T-cell (primary cell): ENCODE measurements at regions not wholly inside any gene's neighbourhood (a gene's known extent, or its start where the extent isn't known, plus 50 kb on each side); places are given as distances from the start of the nearest gene placed in this dataset.
"Not testable (repeated sequence)": the region's sequence is repeated elsewhere in the genome, so short reads cannot be mapped to it uniquely, and the experiment has no call there.

ENCODE experiments used
- ATAC-seq, 4 experiments: fragments of 200-7000 bp in 3 of 4; fragments of 150-1000 bp in 1 of 4; cut with Tn5 transposase; replicated peaks in 1 of 4; 1 replicate in 3 of 4; 2 replicates in 1 of 4; pipeline ENCODE4 v1.10.0; 2021; ENCODE audit warnings: moderate library complexity in 3 of 4, mild to moderate bottlenecking in 2 of 4, moderate number of reproducible peaks in 1 of 4
- CTCF ChIA-PET, 2 donors: fragments of 300-600 bp; sonication (Branson Sonifier 250); formaldehyde crosslinking; loops; one replicate each; lab custom pipeline; 2022; ENCODE audit warnings: antibody characterized with exemption in 2 of 2; lab: Charles Lee
- POLR2A ChIA-PET, 2 donors: fragments of 300-600 bp; sonication (Branson Sonifier 250); formaldehyde crosslinking; loops; one replicate each; lab custom pipeline; 2022; ENCODE audit warnings: antibody characterized with exemption in 2 of 2; lab: Charles Lee
- DNase-seq, 35 experiments: peaks; one replicate each; pipeline versions ENCODE4 v3.0.0 to v3.0.0-alpha.2; 2013 to 2023
- H3K27ac ChIP-seq: one replicate; pipeline ENCODE4 v1.5.1; 2013; ENCODE audit warnings: low read length
- H3K27me3 ChIP-seq, 2 experiments: replicated peaks in 1 of 2; 1 replicate in 1 of 2; 2 replicates in 1 of 2; pipeline versions ENCODE4 v1.6.1 to v1.7.0; 2013; ENCODE audit warnings: low read length in 1 of 2, mixed read lengths in 1 of 2; ENCODE audit not compliant: control insufficient read depth in 2 of 2, insufficient read depth in 2 of 2; ENCODE audit errors: extremely low read depth in 1 of 2
- H3K36me3 ChIP-seq, 2 donors: 1 replicate in 1 of 2; 2 replicates in 1 of 2; pipeline versions ENCODE4 v1.6.1 to v1.7.0; 2013; ENCODE audit warnings: low read length in 1 of 2; ENCODE audit not compliant: control insufficient read depth in 2 of 2, insufficient read depth in 1 of 2; ENCODE audit errors: extremely low read depth in 1 of 2
- H3K4me1 ChIP-seq, 2 experiments: 1 replicate in 1 of 2; 2 replicates in 1 of 2; pipeline versions ENCODE4 v1.6.1 to v1.7.0; 2013; ENCODE audit warnings: low read length in 2 of 2, mixed read lengths in 1 of 2; ENCODE audit not compliant: insufficient read depth in 2 of 2, control insufficient read depth in 1 of 2; ENCODE audit errors: extremely low read depth in 1 of 2
- H3K4me3 ChIP-seq, 2 donors: 1 replicate in 1 of 2; 2 replicates in 1 of 2; pipeline versions ENCODE4 v1.5.1 to v1.7.0; 2013; ENCODE audit warnings: mild to moderate bottlenecking in 2 of 2, low read length in 1 of 2, moderate library complexity in 1 of 2; ENCODE audit not compliant: control insufficient read depth in 1 of 2; ENCODE audit errors: extremely low read depth in 1 of 2
- H3K9me3 ChIP-seq: 2 replicates; pipeline ENCODE4 v1.7.0; 2013
- H3K27ac Mint-ChIP-seq, 2 donors: one replicate each; pipeline ENCODE4 v1.8.0; 2020 to 2021; ENCODE audit warnings: mild to moderate bottlenecking in 2 of 2, mixed read lengths in 2 of 2
- H3K27me3 Mint-ChIP-seq, 2 donors: one replicate each; pipeline ENCODE4 v1.8.0; 2021 to 2022; ENCODE audit warnings: mixed read lengths in 2 of 2
- H3K36me3 Mint-ChIP-seq: one replicate; pipeline ENCODE4 v1.8.0; 2021; ENCODE audit warnings: mixed read lengths
- H3K4me1 Mint-ChIP-seq, 3 donors: one replicate each; pipeline ENCODE4 v1.8.0; 2020 to 2022; ENCODE audit warnings: mixed read lengths in 3 of 3, mild to moderate bottlenecking in 1 of 3
- H3K4me3 Mint-ChIP-seq, 3 donors: one replicate each; pipeline ENCODE4 v1.8.0; 2020 to 2022; ENCODE audit warnings: mild to moderate bottlenecking in 3 of 3, mixed read lengths in 3 of 3, moderate library complexity in 3 of 3
- H3K9me3 Mint-ChIP-seq, 3 donors: one replicate each; pipeline ENCODE4 v1.8.0; 2020 to 2022; ENCODE audit warnings: mixed read lengths in 3 of 3
- WGBS: methylation state at CpG from one replicate; pipeline ENCODE4 v1.1.5; 2013; ENCODE audit warnings: missing lambda C conversion rate; ENCODE audit not compliant: insufficient coverage; 5-methylcytosine and 5-hydroxymethylcytosine counted together

- Histone ChIP-seq H3K27me3 (peaks cover 0 to 11% of the 10 kb centered on the region in 2 experiments), H3K36me3 (no peaks in the 10 kb centered on the region), H3K4me1 (no peaks in the 10 kb centered on the region), H3K4me3 (no peak overlapping the region), H3K9me3 (no peaks in the 10 kb centered on the region), H3K27ac (no peak overlapping the region)
- CTCF ChIA-PET, result no interaction called here
- no peak overlapping the region for H3K4me3 Mint-ChIP-seq
- DNase-seq, result no peak
- no peaks in the 10 kb centered on the region for H3K4me1 Mint-ChIP-seq
- ATAC-seq, result no peak
- no peak overlapping the region for H3K27ac Mint-ChIP-seq
- H3K27me3 Mint-ChIP-seq, result peaks cover 0 to 6% of the 10 kb centered on the region in 2 donors
- WGBS, result 81% methylated on average over 5 of the region's 7 CpGs
- H3K36me3 Mint-ChIP-seq, result no peaks in the 10 kb centered on the region
- POLR2A ChIA-PET, result no interaction called here
- H3K9me3 Mint-ChIP-seq, result no peaks in the 10 kb centered on the region
These were observed 128.2 kb downstream of the MED10 start for GRCh38 chr5:6250121-6250520.

DNA sequence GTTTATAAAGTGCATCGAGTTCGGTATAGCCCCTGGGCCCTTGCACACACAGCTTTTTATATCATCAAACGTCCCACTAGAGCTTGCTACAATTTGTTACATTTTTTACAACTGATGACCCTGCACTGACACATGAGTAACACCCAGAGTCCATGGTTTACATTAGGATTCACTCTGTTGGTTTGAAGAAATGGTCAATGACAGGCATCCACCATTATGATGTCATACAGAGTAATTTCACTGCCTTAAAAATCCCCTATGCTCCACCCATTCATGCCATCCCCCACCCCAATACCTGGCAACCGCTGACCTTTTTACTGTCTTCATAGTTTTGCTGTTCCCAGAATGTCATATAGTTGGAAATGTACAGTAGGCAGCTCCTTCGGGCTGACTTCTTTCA, 130.2 kb downstream of the MED10 start:
- Mint-ChIP-seq H3K27me3 (peaks cover 0 to 9% of the 10 kb centered on the region in 2 donors), H3K4me3 (no peak overlapping the region), H3K4me1 (no peaks in the 10 kb centered on the region), H3K36me3 (no peaks in the 10 kb centered on the region), H3K27ac (no peak overlapping the region), H3K9me3 (no peaks in the 10 kb centered on the region)
- Histone ChIP-seq H3K4me3 (no peak overlapping the region), H3K27me3 (peaks cover 0 to 8% of the 10 kb centered on the region in 2 experiments), H3K27ac (no peak overlapping the region), H3K36me3 (no peaks in the 10 kb centered on the region), H3K4me1 (no peaks in the 10 kb centered on the region), H3K9me3 (no peaks in the 10 kb centered on the region)
- DNase-seq (no peak), ATAC-seq (no peak)
- 80% methylated on average over 1 of the region's 5 CpGs for WGBS
- ChIA-PET POLR2A (no interaction called here), CTCF (no interaction called here)

DNA sequence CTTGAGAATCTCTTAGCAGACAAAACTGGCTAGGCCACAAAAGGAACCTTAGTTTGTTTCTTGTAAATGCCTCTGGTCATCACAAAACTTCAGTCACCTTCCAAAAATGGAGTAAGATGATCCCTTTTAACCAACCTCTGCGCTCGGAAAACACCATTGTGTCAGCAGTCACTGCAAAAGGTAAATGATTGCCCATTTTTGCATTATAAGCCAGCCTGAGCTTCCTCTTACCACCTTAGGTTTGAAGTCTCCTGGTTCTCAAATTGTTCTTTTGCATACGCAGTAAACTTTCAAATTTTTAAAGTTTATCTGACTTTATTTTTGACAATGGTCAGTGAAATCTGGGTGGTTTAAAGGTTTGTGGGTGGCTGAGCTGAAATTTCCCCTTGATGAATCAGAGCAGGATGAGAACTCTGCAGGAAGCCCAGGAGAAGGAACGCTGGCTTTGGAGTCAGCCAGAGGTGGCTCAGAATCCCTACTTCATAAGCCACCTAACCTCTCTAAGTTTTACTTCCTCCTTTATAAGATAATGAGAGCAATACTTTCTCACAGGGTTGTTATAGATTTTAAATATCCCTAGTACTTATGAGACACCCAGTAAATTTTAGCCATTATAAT, 131.4 kb downstream of the MED10 start:
- Histone ChIP-seq H3K9me3 (no peaks in the 10 kb centered on the region), H3K27ac (no peak overlapping the region), H3K27me3 (peaks cover 0 to 8% of the 10 kb centered on the region in 2 experiments), H3K4me1 (no peaks in the 10 kb centered on the region), H3K36me3 (no peaks in the 10 kb centered on the region), H3K4me3 (no peak overlapping the region)
- CTCF ChIA-PET, result interaction anchor here in 1 of 2 donors (0.5 kb wide), 1 partner anchor 476 kb away, joined by 3 read pairs; no protein-coding TSS in a partner anchor
- no peaks in the 10 kb centered on the region for H3K4me1 Mint-ChIP-seq
- no peak overlapping the region for H3K27ac Mint-ChIP-seq
- no peak overlapping the region for H3K4me3 Mint-ChIP-seq
- H3K36me3 Mint-ChIP-seq, result no peaks in the 10 kb centered on the region
- DNase-seq (no peak), ATAC-seq (no peak)
- no peaks in the 10 kb centered on the region for H3K9me3 Mint-ChIP-seq
- 85% methylated on average over 2 of the region's 4 CpGs for WGBS
- peaks cover 0 to 3% of the 10 kb centered on the region in 2 donors for H3K27me3 Mint-ChIP-seq
- POLR2A ChIA-PET, result no interaction called here

- H3K36me3 ChIP-seq, result no peaks in the 10 kb centered on the region
- no peak for ATAC-seq
- H3K4me3 Mint-ChIP-seq, result no peak overlapping the region
- H3K9me3 Mint-ChIP-seq, result peaks cover 0 to 9% (median 0%) of the 10 kb centered on the region in 3 donors
- no peaks in the 10 kb centered on the region for H3K9me3 ChIP-seq
- no peaks in the 10 kb centered on the region for H3K4me1 ChIP-seq
- no peak for DNase-seq
- no peaks in the 10 kb centered on the region for H3K36me3 Mint-ChIP-seq
- peaks cover 0 to 2% of the 10 kb centered on the region in 2 experiments for H3K27me3 ChIP-seq
- no peaks in the 10 kb centered on the region for H3K4me1 Mint-ChIP-seq
- H3K27ac Mint-ChIP-seq, result no peak overlapping the region
- ChIA-PET POLR2A (no interaction called here), CTCF (no interaction called here)
- H3K27me3 Mint-ChIP-seq, result peaks cover 0 to 3% of the 10 kb centered on the region in 2 donors
- no peak overlapping the region for H3K4me3 ChIP-seq
- H3K27ac ChIP-seq, result no peak overlapping the region
- no CpG with 5 or more reads among the region's 2 CpGs for WGBS
These were observed 134.0 kb downstream of the MED10 start for GRCh38 chr5:6244339-6244714.

GRCh38 chr5:6243706-6244338, 134.5 kb downstream of the MED10 start:
- peaks cover 0 to 3% of the 10 kb centered on the region in 2 donors for H3K27me3 Mint-ChIP-seq
- WGBS, result 60% methylated on average over 5 of the region's 5 CpGs
- Histone ChIP-seq H3K9me3 (no peaks in the 10 kb centered on the region), H3K4me1 (no peaks in the 10 kb centered on the region), H3K36me3 (no peaks in the 10 kb centered on the region), H3K4me3 (no peak overlapping the region), H3K27me3 (peaks cover 0 to 2% of the 10 kb centered on the region in 2 experiments), H3K27ac (no peak overlapping the region)
- CTCF ChIA-PET, result no interaction called here
- no peaks in the 10 kb centered on the region for H3K4me1 Mint-ChIP-seq
- no peak for DNase-seq
- POLR2A ChIA-PET, result no interaction called here
- no peak overlapping the region for H3K4me3 Mint-ChIP-seq
- H3K36me3 Mint-ChIP-seq, result no peaks in the 10 kb centered on the region
- H3K9me3 Mint-ChIP-seq, result peaks cover 0 to 12% (median 0%) of the 10 kb centered on the region in 3 donors
- H3K27ac Mint-ChIP-seq, result no peak overlapping the region
- no peak for ATAC-seq

DNA sequence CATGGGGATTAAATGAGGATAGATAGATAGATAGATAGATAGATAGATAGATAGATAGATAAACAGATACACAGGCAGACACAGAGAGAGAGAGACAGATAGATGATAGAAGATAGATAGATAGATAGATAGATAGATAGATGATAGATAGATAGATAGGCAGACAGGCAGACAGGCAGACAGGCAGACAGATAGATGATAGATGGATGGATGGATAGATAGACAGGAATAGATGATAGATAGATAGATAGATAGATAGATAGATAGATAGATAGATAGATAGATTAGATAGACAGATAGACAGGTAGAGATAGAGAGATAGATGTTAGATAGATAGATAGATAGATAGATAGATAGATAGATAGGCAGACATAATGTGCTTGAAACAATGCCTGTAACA, 137.3 kb downstream of the MED10 start:
- peaks cover 0 to 13% (median 0%) of the 10 kb centered on the region in 3 donors for H3K9me3 Mint-ChIP-seq
- H3K27me3 ChIP-seq, H3K9me3 ChIP-seq, H3K4me3 ChIP-seq, ATAC-seq, H3K36me3 ChIP-seq, H3K27me3 Mint-ChIP-seq, H3K27ac ChIP-seq, H3K4me3 Mint-ChIP-seq, H3K4me1 ChIP-seq, DNase-seq, POLR2A ChIA-PET, H3K36me3 Mint-ChIP-seq, H3K27ac Mint-ChIP-seq, H3K4me1 Mint-ChIP-seq: not testable (repeated sequence)
- CTCF ChIA-PET, result interaction anchor here in 1 of 2 donors (0.5 kb wide), 1 partner anchor 1327 kb away, joined by 3 read pairs; no protein-coding TSS in a partner anchor
